ENCODE measurements at regions not wholly inside any gene's neighbourhood (a gene's known extent, or its start where the extent isn't known, plus 50 kb on each side); places are given as distances from the start of the nearest gene placed in this dataset.
"Not testable (repeated sequence)": the region's sequence is repeated elsewhere in the genome, so short reads cannot be mapped to it uniquely, and the experiment has no call there.

DNA sequence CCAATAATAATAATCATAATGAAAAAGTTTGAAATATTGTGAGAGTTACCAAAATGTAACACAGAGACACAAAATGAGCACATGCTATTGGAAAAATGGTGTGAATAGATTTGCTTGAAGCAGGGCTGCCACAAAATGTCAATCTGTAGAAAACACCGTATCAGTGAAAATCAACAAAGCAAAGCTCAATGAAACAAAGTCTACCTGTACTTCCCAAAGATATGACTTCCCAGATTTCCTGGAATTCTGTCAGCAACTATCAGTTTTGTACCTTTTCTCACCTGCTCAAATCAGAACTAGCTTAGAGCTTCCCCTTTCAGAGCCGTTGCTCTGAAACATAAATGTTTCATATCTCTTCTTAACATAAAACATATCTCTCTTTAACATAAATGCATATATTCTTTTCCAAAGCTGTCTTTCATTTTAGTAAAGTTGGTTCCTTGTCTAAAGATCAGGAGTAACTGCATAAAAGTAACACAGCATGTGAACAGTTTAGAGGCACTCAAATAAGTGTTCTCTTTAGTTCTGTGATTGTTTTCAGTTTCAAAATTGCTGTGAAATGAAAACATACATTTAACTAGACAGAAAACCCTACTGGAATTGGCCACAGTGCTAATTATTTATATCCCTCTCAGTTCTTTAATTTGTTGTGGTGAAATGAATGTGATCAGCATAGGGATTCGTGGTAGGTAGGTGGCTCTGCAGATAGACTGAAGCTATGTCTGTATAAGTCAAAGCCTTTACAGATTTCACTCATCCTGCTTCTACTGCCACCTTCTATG, 262.5 kb downstream of the KCNJ3 start:
- DNase-seq = no peak

DNA sequence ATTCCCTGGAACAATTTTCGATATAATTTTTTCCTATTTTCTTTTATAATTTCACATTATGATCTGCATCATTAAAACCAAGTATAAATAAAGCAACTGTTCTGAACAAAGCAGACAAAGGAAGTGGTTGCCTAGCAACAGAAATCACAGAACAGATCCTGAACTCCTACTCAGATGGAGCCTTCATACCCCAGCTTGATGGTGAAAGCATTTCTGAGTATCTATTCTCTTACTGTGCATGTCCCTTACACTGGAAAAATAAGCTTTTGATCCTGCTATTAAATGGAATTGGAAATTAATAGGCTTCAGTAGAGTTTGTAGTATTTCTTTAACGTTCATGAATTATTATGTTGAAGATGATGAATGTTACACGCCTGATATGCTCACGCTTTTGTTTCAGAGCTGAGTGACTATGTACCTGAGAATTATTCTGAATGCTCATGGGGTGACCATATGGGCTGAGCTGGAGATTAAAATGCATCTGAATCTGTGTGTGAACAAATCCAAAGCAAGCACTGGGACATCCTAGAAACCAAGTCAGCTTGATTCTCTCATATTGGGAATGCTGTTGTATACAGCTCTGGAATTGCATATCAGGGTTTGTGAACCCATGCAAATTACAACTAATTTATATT, 254.0 kb downstream of the KCNJ3 start:
- Mint-ChIP-seq H3K4me1 (ENCODE audit: low read depth) (no peaks in the 10 kb centered on the region), H3K4me3 (no peak overlapping the region), H3K9me3 (peaks cover 21% of the 10 kb centered on the region), H3K27ac (no peak overlapping the region), H3K36me3 (ENCODE audit: low read depth) (no peaks in the 10 kb centered on the region), H3K27me3 (ENCODE audit: insufficient read depth) (no peaks in the 10 kb centered on the region; the same call in 1 of the 2 replicates)
- DNase-seq = no peak
- TF ChIP-seq, protein P1, sequence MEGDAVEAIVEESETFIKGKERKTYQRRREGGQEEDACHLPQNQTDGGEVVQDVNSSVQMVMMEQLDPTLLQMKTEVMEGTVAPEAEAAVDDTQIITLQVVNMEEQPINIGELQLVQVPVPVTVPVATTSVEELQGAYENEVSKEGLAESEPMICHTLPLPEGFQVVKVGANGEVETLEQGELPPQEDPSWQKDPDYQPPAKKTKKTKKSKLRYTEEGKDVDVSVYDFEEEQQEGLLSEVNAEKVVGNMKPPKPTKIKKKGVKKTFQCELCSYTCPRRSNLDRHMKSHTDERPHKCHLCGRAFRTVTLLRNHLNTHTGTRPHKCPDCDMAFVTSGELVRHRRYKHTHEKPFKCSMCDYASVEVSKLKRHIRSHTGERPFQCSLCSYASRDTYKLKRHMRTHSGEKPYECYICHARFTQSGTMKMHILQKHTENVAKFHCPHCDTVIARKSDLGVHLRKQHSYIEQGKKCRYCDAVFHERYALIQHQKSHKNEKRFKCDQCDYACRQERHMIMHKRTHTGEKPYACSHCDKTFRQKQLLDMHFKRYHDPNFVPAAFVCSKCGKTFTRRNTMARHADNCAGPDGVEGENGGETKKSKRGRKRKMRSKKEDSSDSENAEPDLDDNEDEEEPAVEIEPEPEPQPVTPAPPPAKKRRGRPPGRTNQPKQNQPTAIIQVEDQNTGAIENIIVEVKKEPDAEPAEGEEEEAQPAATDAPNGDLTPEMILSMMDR (IDR thresholded peaks at IDR 0.05) = no peak

More for the DNA sequence above, 262.5 kb downstream of the KCNJ3 start:
- Mint-ChIP-seq H3K27ac (no peak overlapping the region), H3K4me3 (no peak overlapping the region), H3K36me3 (ENCODE audit: low read depth) (no peaks in the 10 kb centered on the region), H3K4me1 (ENCODE audit: low read depth) (no peaks in the 10 kb centered on the region), H3K9me3 (peaks cover 47% of the 10 kb centered on the region), H3K27me3 (ENCODE audit: insufficient read depth) (no peaks in the 10 kb centered on the region)
- TF ChIP-seq, protein P1 (IDR thresholded peaks at IDR 0.05) = no peak

DNA sequence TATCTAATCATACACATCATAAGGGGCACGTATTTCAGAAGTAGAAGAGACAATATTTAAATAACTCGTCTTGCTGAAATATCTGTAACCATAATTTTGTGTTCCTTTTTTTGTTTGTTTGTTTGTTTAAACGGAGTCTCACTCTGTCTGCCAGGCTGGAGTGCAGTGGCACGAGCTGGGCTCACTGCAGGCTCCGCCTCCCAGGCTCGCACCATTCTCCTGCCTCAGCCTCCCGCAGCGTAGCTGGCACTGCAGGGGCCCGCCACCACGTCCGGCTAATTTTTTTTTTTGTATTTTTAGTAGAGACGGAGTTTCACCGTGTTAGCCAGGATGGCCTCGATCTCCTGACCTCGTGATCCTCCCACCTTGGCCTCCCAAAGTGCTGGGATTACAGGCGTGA, 248.9 kb downstream of the KCNJ3 start:
- peaks cover 38% of the 10 kb centered on the region for H3K9me3 Mint-ChIP-seq
- not testable (repeated sequence) for H3K27ac Mint-ChIP-seq; H3K4me3 Mint-ChIP-seq; H3K27me3 Mint-ChIP-seq (ENCODE audit: insufficient read depth); H3K4me1 Mint-ChIP-seq (ENCODE audit: low read depth); H3K36me3 Mint-ChIP-seq (ENCODE audit: low read depth); DNase-seq

DNA sequence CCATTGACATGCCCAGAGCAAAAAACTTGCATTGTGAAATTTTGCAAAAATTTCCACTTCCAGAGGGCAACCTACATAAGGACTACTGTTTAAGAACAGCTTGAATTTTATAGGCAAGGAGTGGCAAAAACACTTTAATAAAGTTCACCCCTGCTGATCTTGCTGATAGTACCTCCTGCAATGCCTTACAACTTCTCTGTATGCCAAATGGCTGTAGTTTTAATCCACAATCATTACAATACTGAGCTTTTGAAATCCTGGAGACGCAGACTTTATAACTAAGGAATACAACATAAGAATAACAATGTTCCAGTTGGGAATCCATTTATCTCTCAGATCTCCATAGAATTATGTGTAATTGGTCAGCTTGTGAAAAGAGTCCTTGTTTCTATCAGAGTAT, 247.5 kb downstream of the KCNJ3 start:
- no peaks in the 10 kb centered on the region for H3K4me1 Mint-ChIP-seq (ENCODE audit: low read depth)
- H3K4me3 Mint-ChIP-seq = no peak overlapping the region
- no peak for DNase-seq
- no peak overlapping the region for H3K27ac Mint-ChIP-seq
- TF ChIP-seq, protein P1 (IDR thresholded peaks at IDR 0.05) = no peak
- no peaks in the 10 kb centered on the region for H3K36me3 Mint-ChIP-seq (ENCODE audit: low read depth)
- H3K27me3 Mint-ChIP-seq (ENCODE audit: insufficient read depth) = no peaks in the 10 kb centered on the region; the same call in 1 of the 2 replicates
- peaks cover 33% of the 10 kb centered on the region for H3K9me3 Mint-ChIP-seq

DNA sequence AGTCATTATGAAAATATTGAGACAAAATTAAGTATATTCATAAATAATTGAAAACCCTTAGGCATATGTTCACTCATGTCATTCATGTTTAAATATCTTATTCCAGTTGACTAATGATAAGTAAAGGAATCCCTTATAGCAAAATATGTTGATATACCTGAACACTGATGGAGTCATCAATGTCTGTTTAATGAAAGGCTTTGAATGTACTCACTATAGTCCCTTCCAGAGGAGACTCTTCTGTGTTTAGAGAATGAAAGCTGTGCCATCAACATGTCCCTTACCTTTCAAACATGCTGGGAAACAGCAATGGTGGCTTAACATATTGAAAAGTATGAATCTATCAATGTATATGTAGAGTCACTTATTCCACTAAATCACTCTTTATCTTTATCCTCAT, 242.9 kb downstream of the KCNJ3 start:
- no peaks in the 10 kb centered on the region for H3K36me3 Mint-ChIP-seq (ENCODE audit: low read depth)
- H3K27me3 Mint-ChIP-seq (ENCODE audit: insufficient read depth) = no peaks in the 10 kb centered on the region
- TF ChIP-seq, protein P1 (IDR thresholded peaks at IDR 0.05) = no peak
- no peaks in the 10 kb centered on the region for H3K4me1 Mint-ChIP-seq (ENCODE audit: low read depth)
- H3K4me3 Mint-ChIP-seq = no peak overlapping the region
- no peak for DNase-seq
- peaks cover 24% of the 10 kb centered on the region for H3K9me3 Mint-ChIP-seq
- no peak overlapping the region for H3K27ac Mint-ChIP-seq

DNA sequence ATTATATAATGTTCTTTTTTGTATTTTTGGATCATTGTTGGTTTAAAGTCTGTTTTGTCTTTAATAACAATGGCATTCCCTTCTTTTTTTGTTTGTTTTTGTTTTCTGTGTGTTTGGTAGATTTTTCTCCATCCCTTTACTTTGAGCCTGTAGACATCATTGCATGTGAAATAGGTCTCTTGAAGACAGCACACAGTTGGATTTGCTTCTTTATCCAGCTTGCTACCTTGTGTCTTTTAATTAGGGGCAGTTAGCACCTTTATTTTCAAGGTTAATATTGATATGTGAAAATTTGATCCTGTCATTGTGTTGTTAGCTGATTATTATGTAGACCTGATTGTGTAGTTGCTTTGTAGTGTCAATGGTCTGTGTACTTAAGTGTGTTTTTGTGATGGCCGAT, 235.7 kb downstream of the KCNJ3 start:
- no peak for DNase-seq
- no peaks in the 10 kb centered on the region; the same call in 1 of the 2 replicates for H3K36me3 Mint-ChIP-seq (ENCODE audit: low read depth)
- no peak overlapping the region for H3K4me3 Mint-ChIP-seq
- TF ChIP-seq, protein P1 (IDR thresholded peaks at IDR 0.05) = no peak
- H3K27me3 Mint-ChIP-seq (ENCODE audit: insufficient read depth) = no peaks in the 10 kb centered on the region
- H3K9me3 Mint-ChIP-seq = peaks cover 44% of the 10 kb centered on the region
- no peak overlapping the region for H3K27ac Mint-ChIP-seq
- no peaks in the 10 kb centered on the region for H3K4me1 Mint-ChIP-seq (ENCODE audit: low read depth)
